Ishikawa (cell line): ENCODE measurements at regions not wholly inside any gene's neighbourhood (a gene's known extent, or its start where the extent isn't known, plus 50 kb on each side); places are given as distances from the start of the nearest gene placed in this dataset.

Experiments used
- CEBPB ChIP-seq: IDR thresholded peaks from 2 replicates; pipeline ENCODE4 v1.6.1; 2012
- EGR1 ChIP-seq: IDR thresholded peaks from 2 replicates; pipeline ENCODE4 v1.6.1; 2012
- EP300 ChIP-seq: IDR thresholded peaks from 2 replicates; pipeline ENCODE4 v1.6.1; 2012; ENCODE audit warnings: borderline replicate concordance
- FOXM1 ChIP-seq: IDR thresholded peaks from 2 replicates; pipeline ENCODE4 v1.6.1; 2012; ENCODE audit warnings: low read depth, borderline replicate concordance
- MAX ChIP-seq: IDR thresholded peaks from 2 replicates; pipeline ENCODE4 v1.6.1; 2012
- NFIC ChIP-seq: IDR thresholded peaks from 2 replicates; pipeline ENCODE4 v1.6.1; 2012
- RAD21 ChIP-seq: IDR thresholded peaks from 2 replicates; pipeline ENCODE4 v1.6.1; 2012; ENCODE audit warnings: low read depth
- REST ChIP-seq: IDR thresholded peaks from 2 replicates; pipeline ENCODE4 v1.6.1; 2012; ENCODE audit warnings: low read depth, mild to moderate bottlenecking
- TAF1 ChIP-seq: IDR thresholded peaks from 2 replicates; pipeline ENCODE4 v1.6.1; 2012; ENCODE audit warnings: low read depth, mild to moderate bottlenecking
- TCF12 ChIP-seq: IDR thresholded peaks from 2 replicates; pipeline ENCODE4 v1.6.1; 2012; ENCODE audit warnings: low read depth
- TEAD4 ChIP-seq: IDR thresholded peaks from 2 replicates; pipeline ENCODE4 v1.6.1; 2012
- USF1 ChIP-seq: IDR thresholded peaks from 2 replicates; pipeline ENCODE4 v1.6.1; 2012
- YY1 ChIP-seq: IDR thresholded peaks from 2 replicates; pipeline ENCODE4 v1.6.1; 2012; ENCODE audit warnings: low read depth
- ZBTB7A ChIP-seq: IDR thresholded peaks from 2 replicates; pipeline ENCODE4 v1.6.1; 2012; ENCODE audit warnings: low read depth

GRCh38 chr5:166027582-166027981 lies 2263.9 kb upstream of the WWC1 start:
- no peak for TF ChIP-seq TAF1
- TF ChIP-seq USF1, result no peak
- no peak for TF ChIP-seq RAD21
- no peak for TF ChIP-seq ZBTB7A
- no peak for TF ChIP-seq NFIC
- no peak for TF ChIP-seq FOXM1
- no peak for TF ChIP-seq YY1
- no peak for TF ChIP-seq MAX
- TF ChIP-seq EP300, result no peak
- TF ChIP-seq REST, result no peak
- TF ChIP-seq EGR1, result no peak
- TF ChIP-seq TEAD4, result no peak
- no peak for TF ChIP-seq CEBPB
- no peak for TF ChIP-seq TCF12
